ENCODE measurements at regions not wholly inside any gene's neighbourhood (a gene's known extent, or its start where the extent isn't known, plus 50 kb on each side); places are given as distances from the start of the nearest gene placed in this dataset.

- H3K4me3 Mint-ChIP-seq (ENCODE audit: unreplicated experiment): no peak overlapping the region
- H3K27ac Mint-ChIP-seq (ENCODE audit: unreplicated experiment): no peak overlapping the region
- H3K4me1 Mint-ChIP-seq (ENCODE audit: unreplicated experiment): no peaks in the 10 kb centered on the region
- TF ChIP-seq, protein P1, sequence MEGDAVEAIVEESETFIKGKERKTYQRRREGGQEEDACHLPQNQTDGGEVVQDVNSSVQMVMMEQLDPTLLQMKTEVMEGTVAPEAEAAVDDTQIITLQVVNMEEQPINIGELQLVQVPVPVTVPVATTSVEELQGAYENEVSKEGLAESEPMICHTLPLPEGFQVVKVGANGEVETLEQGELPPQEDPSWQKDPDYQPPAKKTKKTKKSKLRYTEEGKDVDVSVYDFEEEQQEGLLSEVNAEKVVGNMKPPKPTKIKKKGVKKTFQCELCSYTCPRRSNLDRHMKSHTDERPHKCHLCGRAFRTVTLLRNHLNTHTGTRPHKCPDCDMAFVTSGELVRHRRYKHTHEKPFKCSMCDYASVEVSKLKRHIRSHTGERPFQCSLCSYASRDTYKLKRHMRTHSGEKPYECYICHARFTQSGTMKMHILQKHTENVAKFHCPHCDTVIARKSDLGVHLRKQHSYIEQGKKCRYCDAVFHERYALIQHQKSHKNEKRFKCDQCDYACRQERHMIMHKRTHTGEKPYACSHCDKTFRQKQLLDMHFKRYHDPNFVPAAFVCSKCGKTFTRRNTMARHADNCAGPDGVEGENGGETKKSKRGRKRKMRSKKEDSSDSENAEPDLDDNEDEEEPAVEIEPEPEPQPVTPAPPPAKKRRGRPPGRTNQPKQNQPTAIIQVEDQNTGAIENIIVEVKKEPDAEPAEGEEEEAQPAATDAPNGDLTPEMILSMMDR (IDR thresholded peaks at IDR 0.05): no peak
- no peaks in the 10 kb centered on the region for H3K27me3 Mint-ChIP-seq (ENCODE audit: unreplicated experiment)
- no peak for DNase-seq (ENCODE audit: extremely low spot score, unreplicated experiment)
- peaks cover 16% of the 10 kb centered on the region for H3K9me3 Mint-ChIP-seq (ENCODE audit: unreplicated experiment)
- H3K36me3 Mint-ChIP-seq (ENCODE audit: unreplicated experiment): no peaks in the 10 kb centered on the region
These were observed 102.6 kb upstream of the NYAP2 start for GRCh38 chr2:225296951-225297350.

DNA sequence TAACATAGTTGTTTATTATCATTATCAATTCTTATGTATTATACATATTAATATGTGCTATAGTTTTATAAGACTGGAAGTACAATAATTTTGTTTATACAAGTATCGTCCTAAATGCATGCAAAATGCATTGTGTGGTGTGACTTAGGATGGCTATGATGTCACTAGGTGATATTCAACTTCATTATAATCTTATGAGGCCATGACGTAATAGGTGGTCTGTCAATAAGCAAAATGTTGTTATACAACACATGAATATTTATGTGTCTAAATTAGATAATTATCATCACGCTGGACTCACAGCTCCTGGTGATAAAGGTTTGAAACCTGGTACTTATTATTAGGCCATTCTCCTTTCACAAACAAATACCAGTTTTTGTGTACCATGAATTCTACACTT lies 104.4 kb upstream of the NYAP2 start:
- peaks cover 12% of the 10 kb centered on the region for H3K9me3 Mint-ChIP-seq (ENCODE audit: unreplicated experiment)
- H3K27me3 Mint-ChIP-seq (ENCODE audit: unreplicated experiment): no peaks in the 10 kb centered on the region
- no peak overlapping the region for H3K4me3 Mint-ChIP-seq (ENCODE audit: unreplicated experiment)
- TF ChIP-seq, protein P1 (IDR thresholded peaks at IDR 0.05): no peak
- no peak for DNase-seq (ENCODE audit: extremely low spot score, unreplicated experiment)
- H3K27ac Mint-ChIP-seq (ENCODE audit: unreplicated experiment): no peak overlapping the region
- no peaks in the 10 kb centered on the region for H3K4me1 Mint-ChIP-seq (ENCODE audit: unreplicated experiment)
- H3K36me3 Mint-ChIP-seq (ENCODE audit: unreplicated experiment): no peaks in the 10 kb centered on the region

DNA sequence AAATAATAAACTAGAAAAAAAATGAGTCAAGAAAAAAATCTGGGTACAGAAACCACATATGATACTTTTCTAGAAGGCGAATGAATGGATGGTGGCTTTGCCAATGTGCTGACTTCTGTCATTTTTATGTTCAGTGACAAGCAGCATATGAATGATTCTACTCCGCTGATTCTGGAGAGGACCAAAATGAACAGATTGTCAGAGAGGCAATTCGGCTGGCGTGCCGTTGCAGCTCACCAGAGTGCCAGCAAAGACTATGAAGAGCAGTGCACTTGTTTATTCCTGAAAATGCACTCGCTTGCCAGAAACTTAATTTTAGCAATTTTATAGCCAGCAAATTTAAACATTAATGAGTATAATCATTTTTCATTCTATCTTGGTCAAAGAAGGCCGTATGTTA lies 105.9 kb upstream of the NYAP2 start:
- peaks cover 4% of the 10 kb centered on the region for H3K9me3 Mint-ChIP-seq (ENCODE audit: unreplicated experiment)

DNA sequence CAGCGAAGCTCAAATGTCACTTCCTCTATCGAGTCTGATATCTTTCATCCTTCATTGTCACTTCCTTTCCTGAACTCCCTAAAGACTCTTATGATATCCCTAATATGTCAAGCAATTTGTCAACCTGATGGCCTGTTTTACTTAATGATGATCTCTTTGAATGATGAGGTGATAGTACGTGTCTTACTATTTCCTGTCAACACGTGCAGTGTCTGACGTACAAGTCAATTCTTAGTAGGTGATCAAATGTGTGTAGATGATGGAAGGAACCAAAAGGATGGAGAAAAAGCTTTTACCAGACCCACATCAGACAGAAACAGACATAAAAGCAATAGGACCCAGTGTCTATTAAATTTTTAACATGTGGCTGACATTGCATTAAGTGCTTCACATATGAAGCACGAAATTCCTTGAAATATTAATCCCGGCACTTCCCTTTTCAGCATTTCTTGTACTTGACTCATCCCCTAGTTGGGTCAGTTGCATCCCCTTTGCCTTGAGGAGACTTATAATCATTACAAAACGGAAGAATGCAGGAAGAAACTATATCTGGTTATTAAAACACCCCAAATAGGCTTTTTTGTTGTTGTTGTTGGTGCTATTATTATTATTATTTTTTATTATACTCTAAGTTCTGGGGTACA lies 108.6 kb upstream of the NYAP2 start:
- TF ChIP-seq, protein P1 (IDR thresholded peaks at IDR 0.05): no peak
- Mint-ChIP-seq H3K27ac (ENCODE audit: unreplicated experiment) (no peak overlapping the region), H3K9me3 (ENCODE audit: unreplicated experiment) (peaks cover 4% of the 10 kb centered on the region), H3K4me1 (ENCODE audit: unreplicated experiment) (no peaks in the 10 kb centered on the region), H3K27me3 (ENCODE audit: unreplicated experiment) (no peaks in the 10 kb centered on the region), H3K36me3 (ENCODE audit: unreplicated experiment) (no peaks in the 10 kb centered on the region), H3K4me3 (ENCODE audit: unreplicated experiment) (no peak overlapping the region)
- no peak for DNase-seq (ENCODE audit: extremely low spot score, unreplicated experiment)

More for the DNA sequence above, 105.9 kb upstream of the NYAP2 start:
- H3K36me3 Mint-ChIP-seq (ENCODE audit: unreplicated experiment): no peaks in the 10 kb centered on the region
- no peak for DNase-seq (ENCODE audit: extremely low spot score, unreplicated experiment)
- no peaks in the 10 kb centered on the region for H3K4me1 Mint-ChIP-seq (ENCODE audit: unreplicated experiment)
- no peak overlapping the region for H3K27ac Mint-ChIP-seq (ENCODE audit: unreplicated experiment)
- H3K4me3 Mint-ChIP-seq (ENCODE audit: unreplicated experiment): no peak overlapping the region
- no peaks in the 10 kb centered on the region for H3K27me3 Mint-ChIP-seq (ENCODE audit: unreplicated experiment)
- TF ChIP-seq, protein P1 (IDR thresholded peaks at IDR 0.05): no peak

DNA sequence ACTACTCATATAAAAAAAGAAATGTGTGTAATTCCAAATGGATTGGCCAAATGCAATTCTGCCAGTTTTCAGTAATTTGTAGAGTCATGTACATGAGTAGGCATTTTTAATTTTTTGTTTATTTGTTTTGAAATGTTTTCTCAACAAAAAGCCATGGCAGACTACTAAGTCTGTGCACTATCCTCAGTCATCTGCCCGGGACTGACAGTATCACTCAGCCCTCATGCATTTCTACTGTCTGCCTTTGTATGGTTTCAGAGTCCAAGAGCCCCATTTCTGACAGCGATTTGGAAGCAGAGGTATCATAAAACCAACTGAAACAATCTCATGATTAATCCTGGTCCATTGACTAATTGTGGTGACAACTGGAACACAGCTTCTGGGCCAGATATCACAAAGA lies 109.9 kb upstream of the NYAP2 start:
- H3K27me3 Mint-ChIP-seq (ENCODE audit: unreplicated experiment): no peaks in the 10 kb centered on the region
- H3K9me3 Mint-ChIP-seq (ENCODE audit: unreplicated experiment): peaks cover 4% of the 10 kb centered on the region
- TF ChIP-seq, protein P1 (IDR thresholded peaks at IDR 0.05): no peak
- H3K4me3 Mint-ChIP-seq (ENCODE audit: unreplicated experiment): no peak overlapping the region
- DNase-seq (ENCODE audit: extremely low spot score, unreplicated experiment): no peak
- no peaks in the 10 kb centered on the region for H3K4me1 Mint-ChIP-seq (ENCODE audit: unreplicated experiment)
- H3K27ac Mint-ChIP-seq (ENCODE audit: unreplicated experiment): no peak overlapping the region
- H3K36me3 Mint-ChIP-seq (ENCODE audit: unreplicated experiment): no peaks in the 10 kb centered on the region

All from osteocyte (in vitro differentiated cells).